ENCODE measurements at regions not wholly inside any gene's neighbourhood (a gene's known extent, or its start where the extent isn't known, plus 50 kb on each side); places are given as distances from the start of the nearest gene placed in this dataset.
"Not testable (repeated sequence)": the region's sequence is repeated elsewhere in the genome, so short reads cannot be mapped to it uniquely, and the experiment has no call there.

GRCh38 chrX:99266255-99266654 lies 1143.8 kb downstream of the PCDH19 start:
- H3K27ac Mint-ChIP-seq (ENCODE audit: unreplicated experiment): no peak overlapping the region
- H3K9me3 Mint-ChIP-seq (ENCODE audit: unreplicated experiment): no peaks in the 10 kb centered on the region
- no peaks in the 10 kb centered on the region for H3K36me3 Mint-ChIP-seq (ENCODE audit: low read depth, unreplicated experiment)
- no peaks in the 10 kb centered on the region for H3K4me1 Mint-ChIP-seq (ENCODE audit: unreplicated experiment)
- no peaks in the 10 kb centered on the region for H3K27me3 Mint-ChIP-seq (ENCODE audit: unreplicated experiment)
- H3K4me3 Mint-ChIP-seq (ENCODE audit: unreplicated experiment): no peak overlapping the region
- DNase-seq (ENCODE audit: low spot score): no peak
- no peak for TF ChIP-seq CTCF (IDR thresholded peaks at IDR 0.05; ENCODE audit: unreplicated experiment)

GRCh38 chrX:99248180-99248579 lies 1161.9 kb downstream of the PCDH19 start:
- no peaks in the 10 kb centered on the region for H3K4me1 Mint-ChIP-seq (ENCODE audit: unreplicated experiment)
- H3K27me3 Mint-ChIP-seq (ENCODE audit: unreplicated experiment): no peaks in the 10 kb centered on the region
- no peaks in the 10 kb centered on the region for H3K36me3 Mint-ChIP-seq (ENCODE audit: low read depth, unreplicated experiment)
- H3K27ac Mint-ChIP-seq (ENCODE audit: unreplicated experiment): no peak overlapping the region
- H3K4me3 Mint-ChIP-seq (ENCODE audit: unreplicated experiment): no peak overlapping the region
- no peak for TF ChIP-seq CTCF (IDR thresholded peaks at IDR 0.05; ENCODE audit: unreplicated experiment)
- no peak for DNase-seq (ENCODE audit: low spot score)
- no peaks in the 10 kb centered on the region for H3K9me3 Mint-ChIP-seq (ENCODE audit: unreplicated experiment)

- no peaks in the 10 kb centered on the region for H3K4me1 Mint-ChIP-seq (ENCODE audit: unreplicated experiment)
- H3K4me3 Mint-ChIP-seq (ENCODE audit: unreplicated experiment): no peak overlapping the region
- H3K36me3 Mint-ChIP-seq (ENCODE audit: low read depth, unreplicated experiment): no peaks in the 10 kb centered on the region
- H3K9me3 Mint-ChIP-seq (ENCODE audit: unreplicated experiment): no peaks in the 10 kb centered on the region
- no peaks in the 10 kb centered on the region for H3K27me3 Mint-ChIP-seq (ENCODE audit: unreplicated experiment)
- DNase-seq (ENCODE audit: low spot score): no peak
- TF ChIP-seq CTCF (IDR thresholded peaks at IDR 0.05; ENCODE audit: unreplicated experiment): no peak
- H3K27ac Mint-ChIP-seq (ENCODE audit: unreplicated experiment): no peak overlapping the region
These were observed 1168.1 kb downstream of the PCDH19 start for GRCh38 chrX:99242001-99242400.

GRCh38 chrX:99234384-99234783 lies 1175.7 kb downstream of the PCDH19 start:
- not testable (repeated sequence) for H3K36me3 Mint-ChIP-seq (ENCODE audit: low read depth, unreplicated experiment); H3K4me1 Mint-ChIP-seq (ENCODE audit: unreplicated experiment); H3K27ac Mint-ChIP-seq (ENCODE audit: unreplicated experiment); DNase-seq (ENCODE audit: low spot score); H3K4me3 Mint-ChIP-seq (ENCODE audit: unreplicated experiment); H3K9me3 Mint-ChIP-seq (ENCODE audit: unreplicated experiment); H3K27me3 Mint-ChIP-seq (ENCODE audit: unreplicated experiment)

GRCh38 chrX:99192421-99192820 lies 1217.7 kb downstream of the PCDH19 start:
- Mint-ChIP-seq H3K9me3 (ENCODE audit: unreplicated experiment) (no peaks in the 10 kb centered on the region), H3K4me1 (ENCODE audit: unreplicated experiment) (no peaks in the 10 kb centered on the region), H3K27ac (ENCODE audit: unreplicated experiment) (no peak overlapping the region), H3K36me3 (ENCODE audit: low read depth, unreplicated experiment) (no peaks in the 10 kb centered on the region), H3K4me3 (ENCODE audit: unreplicated experiment) (no peak overlapping the region), H3K27me3 (ENCODE audit: unreplicated experiment) (peaks cover 1% of the 10 kb centered on the region)
- DNase-seq (ENCODE audit: low spot score): no peak
- TF ChIP-seq CTCF (IDR thresholded peaks at IDR 0.05; ENCODE audit: unreplicated experiment): no peak

- DNase-seq (ENCODE audit: low spot score): no peak
- no peaks in the 10 kb centered on the region for H3K9me3 Mint-ChIP-seq (ENCODE audit: unreplicated experiment)
- no peak overlapping the region for H3K4me3 Mint-ChIP-seq (ENCODE audit: unreplicated experiment)
- H3K27ac Mint-ChIP-seq (ENCODE audit: unreplicated experiment): no peak overlapping the region
- H3K4me1 Mint-ChIP-seq (ENCODE audit: unreplicated experiment): no peaks in the 10 kb centered on the region
- TF ChIP-seq CTCF (IDR thresholded peaks at IDR 0.05; ENCODE audit: unreplicated experiment): no peak
- H3K27me3 Mint-ChIP-seq (ENCODE audit: unreplicated experiment): no peaks in the 10 kb centered on the region
- H3K36me3 Mint-ChIP-seq (ENCODE audit: low read depth, unreplicated experiment): no peaks in the 10 kb centered on the region
These were observed 1225.9 kb downstream of the PCDH19 start for GRCh38 chrX:99184153-99184552.

Data from endothelial cell (in vitro differentiated cells).